ENCODE measurements at regions not wholly inside any gene's neighbourhood (a gene's known extent, or its start where the extent isn't known, plus 50 kb on each side); places are given as distances from the start of the nearest gene placed in this dataset.

- no peak for DNase-seq (ENCODE audit: low read depth)
These were observed 761.0 kb upstream of the CXADR start for GRCh38 chr21:16751695-16752474.

- no peak for DNase-seq (ENCODE audit: low read depth)
These were observed 760.4 kb upstream of the CXADR start for GRCh38 chr21:16752475-16752857.

GRCh38 chr21:16755061-16755460 lies 757.8 kb upstream of the CXADR start:
- no peak for DNase-seq (ENCODE audit: low read depth)

- DNase-seq (ENCODE audit: low read depth): no peak
These were observed 745.6 kb upstream of the CXADR start for GRCh38 chr21:16767201-16767600.

GRCh38 chr21:16768096-16768495 lies 744.7 kb upstream of the CXADR start:
- DNase-seq (ENCODE audit: low read depth): no peak

- DNase-seq (ENCODE audit: low read depth): no peak
These were observed 742.6 kb upstream of the CXADR start for GRCh38 chr21:16770266-16770665.

- DNase-seq (ENCODE audit: low read depth): no peak
These were observed 739.6 kb upstream of the CXADR start for GRCh38 chr21:16773206-16773605.

- DNase-seq (ENCODE audit: low read depth): no peak
These were observed 737.8 kb upstream of the CXADR start for GRCh38 chr21:16775076-16775475.

- DNase-seq (ENCODE audit: low read depth): no peak
These were observed 735.7 kb upstream of the CXADR start for GRCh38 chr21:16777041-16777720.

- no peak for DNase-seq (ENCODE audit: low read depth)
These were observed 724.3 kb upstream of the CXADR start for GRCh38 chr21:16788584-16788983.

GRCh38 chr21:16789636-16790035 lies 723.2 kb upstream of the CXADR start:
- no peak for DNase-seq (ENCODE audit: low read depth)

- DNase-seq (ENCODE audit: low read depth): no peak
These were observed 720.7 kb upstream of the CXADR start for GRCh38 chr21:16792101-16792500.

GRCh38 chr21:16794950-16795349 lies 717.9 kb upstream of the CXADR start:
- no peak for DNase-seq (ENCODE audit: low read depth)

GRCh38 chr21:16796776-16797175 lies 716.1 kb upstream of the CXADR start:
- DNase-seq (ENCODE audit: low read depth): no peak

- no peak for DNase-seq (ENCODE audit: low read depth)
These were observed 715.3 kb upstream of the CXADR start for GRCh38 chr21:16797540-16797939.

- DNase-seq (ENCODE audit: low read depth): no peak
These were observed 714.9 kb upstream of the CXADR start for GRCh38 chr21:16797966-16798365.

- no peak for DNase-seq (ENCODE audit: low read depth)
These were observed 712.1 kb upstream of the CXADR start for GRCh38 chr21:16800536-16801275.

GRCh38 chr21:16811011-16811410 lies 701.8 kb upstream of the CXADR start:
- DNase-seq (ENCODE audit: low read depth): no peak

- no peak for DNase-seq (ENCODE audit: low read depth)
These were observed 700.9 kb upstream of the CXADR start for GRCh38 chr21:16811970-16812369.

- no peak for DNase-seq (ENCODE audit: low read depth)
These were observed 697.6 kb upstream of the CXADR start for GRCh38 chr21:16815243-16815642.

GRCh38 chr21:16821588-16821987 lies 691.3 kb upstream of the CXADR start:
- DNase-seq (ENCODE audit: low read depth): no peak

GRCh38 chr21:16829532-16829931 lies 683.3 kb upstream of the CXADR start:
- DNase-seq (ENCODE audit: low read depth): no peak

- no peak for DNase-seq (ENCODE audit: low read depth)
These were observed 680.1 kb upstream of the CXADR start for GRCh38 chr21:16832791-16833190.

All from CMK (cell line).